ENCODE measurements at regions not wholly inside any gene's neighbourhood (a gene's known extent, or its start where the extent isn't known, plus 50 kb on each side); places are given as distances from the start of the nearest gene placed in this dataset.

DNA sequence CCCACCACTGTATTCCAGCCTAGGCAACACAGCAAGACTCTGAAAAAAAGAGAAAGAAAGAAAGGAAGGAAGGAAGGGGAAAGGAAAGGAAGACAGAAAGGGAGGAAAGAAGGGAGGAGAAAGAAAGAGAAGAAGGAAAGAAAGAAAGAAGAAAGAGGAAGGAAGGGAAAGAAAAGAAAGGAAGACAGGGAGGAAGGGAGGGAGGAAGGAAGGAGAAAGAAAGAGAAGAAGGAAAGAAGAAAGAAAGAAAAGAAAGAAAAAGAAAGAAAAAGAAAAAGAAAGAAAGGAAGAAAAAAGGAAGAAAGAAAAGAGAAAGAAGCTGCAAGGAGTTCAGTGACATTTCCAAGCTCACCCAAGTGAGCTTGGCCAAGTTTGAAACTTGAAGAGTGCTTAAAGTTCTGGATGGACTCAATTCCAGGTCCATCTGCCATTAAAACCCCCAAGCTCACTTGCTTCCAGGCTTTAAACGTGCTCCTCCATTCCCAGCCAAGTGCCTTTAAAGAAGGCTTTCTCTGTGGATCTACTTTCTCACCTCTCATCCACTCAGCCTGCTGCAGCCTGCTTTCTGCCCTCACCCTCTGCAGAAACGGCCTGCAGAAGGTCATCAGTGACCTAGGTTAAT lies 101.5 kb downstream of the VCPKMT start:
- TF ChIP-seq, protein P1, sequence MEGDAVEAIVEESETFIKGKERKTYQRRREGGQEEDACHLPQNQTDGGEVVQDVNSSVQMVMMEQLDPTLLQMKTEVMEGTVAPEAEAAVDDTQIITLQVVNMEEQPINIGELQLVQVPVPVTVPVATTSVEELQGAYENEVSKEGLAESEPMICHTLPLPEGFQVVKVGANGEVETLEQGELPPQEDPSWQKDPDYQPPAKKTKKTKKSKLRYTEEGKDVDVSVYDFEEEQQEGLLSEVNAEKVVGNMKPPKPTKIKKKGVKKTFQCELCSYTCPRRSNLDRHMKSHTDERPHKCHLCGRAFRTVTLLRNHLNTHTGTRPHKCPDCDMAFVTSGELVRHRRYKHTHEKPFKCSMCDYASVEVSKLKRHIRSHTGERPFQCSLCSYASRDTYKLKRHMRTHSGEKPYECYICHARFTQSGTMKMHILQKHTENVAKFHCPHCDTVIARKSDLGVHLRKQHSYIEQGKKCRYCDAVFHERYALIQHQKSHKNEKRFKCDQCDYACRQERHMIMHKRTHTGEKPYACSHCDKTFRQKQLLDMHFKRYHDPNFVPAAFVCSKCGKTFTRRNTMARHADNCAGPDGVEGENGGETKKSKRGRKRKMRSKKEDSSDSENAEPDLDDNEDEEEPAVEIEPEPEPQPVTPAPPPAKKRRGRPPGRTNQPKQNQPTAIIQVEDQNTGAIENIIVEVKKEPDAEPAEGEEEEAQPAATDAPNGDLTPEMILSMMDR (IDR thresholded peaks at IDR 0.05) = no peak
- no peak for TF ChIP-seq POLR2A (IDR thresholded peaks at IDR 0.05)
